Left renal cortex interstitium (tissue), 4 donors: ENCODE measurements at regions not wholly inside any gene's neighbourhood (a gene's known extent, or its start where the extent isn't known, plus 50 kb on each side); places are given as distances from the start of the nearest gene placed in this dataset.

Experiments used
- DNase-seq, 4 donors: peaks; one replicate each; pipeline ENCODE4 v3.0.0-alpha.2; 2013; ENCODE audit warnings: low read depth in 4 of 4, low spot score in 2 of 4, missing footprints in 1 of 4

DNA sequence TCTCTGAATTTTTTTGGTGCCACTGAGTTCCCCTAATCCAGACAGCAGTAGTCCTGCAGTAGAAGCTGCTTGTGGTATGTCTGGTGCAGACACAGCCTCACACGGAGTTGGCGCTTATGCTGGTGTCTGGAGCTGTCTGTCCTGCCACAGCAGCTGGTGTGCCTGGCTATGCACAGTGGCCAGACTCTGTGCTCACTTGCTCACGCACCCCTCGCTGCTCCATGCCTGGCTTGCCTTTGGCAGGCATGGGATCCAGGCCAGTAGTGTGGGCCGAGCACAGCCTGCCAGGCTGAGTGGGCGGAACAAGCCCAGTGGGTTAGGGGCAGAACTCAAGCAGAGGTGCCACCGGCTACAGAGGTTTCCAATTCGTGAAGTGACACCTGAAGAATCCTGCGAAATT, 845.9 kb upstream of the PCDH9 start:
- no peak for DNase-seq

GRCh38 chr13:68066879-68067513, 836.9 kb upstream of the PCDH9 start:
- DNase-seq = no peak

GRCh38 chr13:68064001-68064770, 834.0 kb upstream of the PCDH9 start:
- no peak for DNase-seq

- DNase-seq = no peak
These were observed 833.0 kb upstream of the PCDH9 start for GRCh38 chr13:68063181-68063580.

DNA sequence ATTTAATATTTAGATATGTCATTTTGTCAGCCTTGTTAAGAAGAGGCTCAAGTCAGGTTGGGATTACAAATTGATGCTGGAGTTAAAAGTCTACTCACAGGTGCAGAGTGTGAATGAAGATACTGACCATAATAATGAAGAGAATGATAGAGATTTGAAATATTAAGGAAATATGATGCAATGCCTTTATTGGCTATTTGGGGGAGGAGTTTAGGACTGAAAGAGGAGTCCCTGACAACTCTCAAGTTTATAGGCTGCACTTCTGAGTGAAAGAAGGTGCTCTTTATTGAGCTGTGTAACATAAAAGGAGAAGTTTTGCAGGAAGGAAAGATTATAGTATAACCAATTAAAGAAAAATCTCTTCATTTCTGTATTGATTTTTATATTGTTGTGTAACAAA, 827.7 kb upstream of the PCDH9 start:
- no peak for DNase-seq

- DNase-seq = no peak
These were observed 826.9 kb upstream of the PCDH9 start for GRCh38 chr13:68056816-68057710.

GRCh38 chr13:68051910-68052309, 821.8 kb upstream of the PCDH9 start:
- no peak for DNase-seq

DNA sequence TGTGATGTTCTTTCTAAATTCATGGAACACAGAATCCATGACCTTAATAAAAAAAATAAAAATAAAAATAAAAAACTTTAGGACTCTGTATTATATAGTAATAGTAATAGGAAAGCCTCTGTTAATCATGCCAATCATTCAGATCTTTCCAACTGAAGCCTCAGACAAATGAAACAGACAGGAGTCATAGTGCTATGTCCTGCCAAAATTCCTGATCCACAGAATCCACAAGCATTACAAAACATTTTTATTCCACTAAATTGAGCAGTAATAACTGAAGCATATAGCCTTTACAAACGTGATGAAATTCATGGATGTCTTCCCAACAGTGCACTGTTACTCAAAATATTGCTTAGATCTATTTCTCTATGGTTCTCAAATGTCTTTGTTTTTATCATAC, 820.6 kb upstream of the PCDH9 start:
- DNase-seq = no peak

- DNase-seq = no peak
These were observed 818.7 kb upstream of the PCDH9 start for GRCh38 chr13:68048802-68049359.

DNA sequence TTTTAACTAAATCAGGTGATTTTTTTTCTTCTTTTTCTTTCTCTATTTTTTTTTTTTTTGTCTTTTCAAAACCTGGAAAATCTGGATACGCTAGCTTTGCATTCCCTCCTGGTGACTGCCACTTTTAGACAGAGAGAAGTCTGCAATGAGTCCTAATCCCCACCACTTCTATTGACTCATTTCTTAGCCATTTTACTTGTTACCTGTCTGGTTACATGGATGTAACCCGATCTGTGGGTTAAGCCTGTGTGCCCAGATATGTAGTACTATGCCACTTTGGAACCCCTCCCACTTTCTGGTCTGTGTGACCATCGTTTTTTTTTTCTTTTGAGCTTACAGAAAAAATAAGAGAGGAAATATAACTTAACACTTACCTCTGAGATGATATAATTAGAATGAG, 817.8 kb upstream of the PCDH9 start:
- no peak for DNase-seq

GRCh38 chr13:68046903-68047302, 816.8 kb upstream of the PCDH9 start:
- DNase-seq = no peak

DNA sequence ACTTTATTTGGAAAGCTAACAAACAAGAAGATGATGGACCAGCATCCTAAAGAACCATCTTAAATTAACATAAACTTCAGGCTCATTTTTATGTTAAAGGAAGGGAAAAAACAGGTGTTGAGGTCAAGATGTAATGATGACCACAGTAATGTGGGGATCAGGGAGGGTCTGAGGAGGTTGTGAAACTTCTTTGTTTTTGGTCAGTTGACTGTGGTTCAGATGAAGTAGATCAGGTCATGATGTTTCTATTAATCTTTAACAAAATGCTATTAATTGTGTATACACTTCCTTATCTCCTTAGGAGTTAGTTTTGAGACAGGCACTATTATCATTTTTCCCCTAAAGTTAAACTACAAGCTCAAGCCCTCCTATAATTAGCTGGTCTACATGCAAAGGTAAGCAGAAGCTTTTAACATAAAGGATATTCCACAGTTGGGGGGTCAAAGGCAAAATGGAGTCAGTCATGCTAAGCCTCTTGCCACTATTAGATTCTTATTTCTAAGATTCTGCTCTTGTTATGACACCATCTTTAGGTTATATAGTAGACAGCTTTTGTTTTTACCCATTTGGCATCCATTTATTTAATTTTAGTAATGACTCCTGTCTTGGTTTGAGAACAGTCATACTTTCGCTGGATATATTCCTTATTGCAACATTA, 800.1 kb upstream of the PCDH9 start:
- no peak for DNase-seq

- DNase-seq = no peak
These were observed 798.6 kb upstream of the PCDH9 start for GRCh38 chr13:68028701-68029100.

- DNase-seq = peak in 1 of 4 donors; percentile 8
These were observed 797.2 kb upstream of the PCDH9 start for GRCh38 chr13:68027306-68027705.

DNA sequence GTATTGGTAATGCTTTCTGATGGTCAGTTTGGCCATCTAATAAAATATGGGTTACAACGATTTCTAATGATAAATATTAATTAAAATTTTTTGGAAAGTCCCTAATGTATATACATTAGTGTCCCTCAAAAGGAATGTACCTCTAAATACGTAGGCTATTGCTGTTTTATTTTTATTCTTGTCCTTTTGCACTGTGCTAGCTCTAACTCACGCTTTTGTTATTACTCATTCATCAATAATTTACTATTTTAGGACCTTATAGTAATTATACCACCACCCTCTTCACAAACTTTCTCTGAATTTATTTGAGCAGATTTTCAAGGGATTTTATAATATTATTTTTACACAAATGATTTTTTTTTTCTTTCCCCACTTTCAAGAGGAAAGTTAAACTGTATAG, 795.9 kb upstream of the PCDH9 start:
- DNase-seq = no peak

DNA sequence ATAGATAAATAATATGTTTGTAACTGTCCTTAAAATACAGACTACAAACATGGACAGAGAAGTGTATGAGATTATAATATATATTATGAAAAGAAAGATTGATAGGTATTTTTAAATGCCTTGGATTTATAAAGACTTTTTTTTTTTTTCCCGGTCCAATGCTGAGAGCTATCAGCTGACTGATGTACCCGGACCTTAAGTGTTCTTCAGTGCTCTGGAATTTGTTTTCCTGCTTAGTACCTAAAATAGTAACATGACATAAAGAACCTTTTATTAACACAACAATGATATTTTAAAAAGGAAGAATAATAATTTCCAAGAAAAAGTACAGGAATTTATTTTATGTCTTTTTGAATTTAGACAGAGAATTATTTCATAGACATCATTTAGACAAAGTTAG, 795.5 kb upstream of the PCDH9 start:
- DNase-seq = no peak

DNA sequence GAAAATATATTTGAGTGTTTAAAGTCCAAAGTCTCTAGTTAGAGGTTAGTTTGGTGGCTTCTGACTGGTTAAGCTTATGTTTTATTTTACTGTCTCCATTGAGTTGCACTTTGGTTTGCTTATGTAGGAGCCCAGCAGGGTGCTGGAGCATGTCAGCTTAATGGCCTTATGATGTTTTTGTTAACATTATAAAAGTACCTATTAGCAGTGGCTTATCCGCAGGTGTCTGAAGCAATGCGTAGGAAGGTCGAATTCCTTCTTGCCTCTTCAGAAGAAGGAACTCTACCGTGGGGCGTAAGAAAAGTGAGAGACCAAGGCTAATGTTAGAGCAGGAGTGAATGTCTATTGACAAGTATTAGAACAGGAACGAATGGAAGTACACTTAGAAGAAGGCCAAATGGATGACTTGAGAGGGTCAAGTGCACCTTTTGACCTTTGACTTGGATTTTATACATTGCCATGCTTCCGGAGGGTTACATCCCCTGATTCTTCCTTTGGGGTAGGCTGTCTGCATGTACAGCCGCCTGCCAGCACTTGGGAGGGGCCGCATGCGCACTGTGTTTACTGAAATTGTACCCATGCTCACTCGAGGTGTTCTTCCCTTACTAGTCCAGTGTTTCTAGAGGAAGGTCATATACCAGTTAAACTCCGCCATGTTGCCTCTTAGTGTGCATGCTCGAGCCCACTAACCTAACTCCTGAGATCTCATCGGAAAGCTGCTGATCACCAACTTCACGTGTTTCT, 793.9 kb upstream of the PCDH9 start:
- DNase-seq = no peak

- no peak for DNase-seq
These were observed 789.8 kb upstream of the PCDH9 start for GRCh38 chr13:68019901-68020300.

GRCh38 chr13:68009546-68009945, 779.4 kb upstream of the PCDH9 start:
- DNase-seq = no peak

GRCh38 chr13:68007576-68007975, 777.4 kb upstream of the PCDH9 start:
- no peak for DNase-seq
